Cardiac muscle cell (in vitro differentiated cells and primary cell): ENCODE measurements at regions not wholly inside any gene's neighbourhood (a gene's known extent, or its start where the extent isn't known, plus 50 kb on each side); places are given as distances from the start of the nearest gene placed in this dataset.
"Not testable (repeated sequence)": the region's sequence is repeated elsewhere in the genome, so short reads cannot be mapped to it uniquely, and the experiment has no call there.

Experiments
- DNase-seq, 2 donors: peaks; one replicate each; pipeline versions ENCODE4 v3.0.0 to v3.0.0-alpha.2; 2010 to 2017; ENCODE audit warnings: low read depth in 1 of 2, low spot score in 1 of 2
- H3K27ac ChIP-seq: fragments of 200-600 bp; sonication (generic); 2 replicates; pipeline ENCODE4 v1.5.1; 2016
- H3K27me3 ChIP-seq: fragments of 200-600 bp; sonication (generic); 2 replicates; pipeline ENCODE4 v1.6.0; 2016; ENCODE audit warnings: control low read depth
- H3K36me3 ChIP-seq: fragments of 200-600 bp; sonication (generic); 2 replicates; pipeline ENCODE4 v1.5.1; 2016; ENCODE audit warnings: control low read depth
- H3K4me1 ChIP-seq: fragments of 200-600 bp; sonication (generic); 2 replicates; pipeline ENCODE4 v1.8.1; 2017; ENCODE audit warnings: low read depth, mild to moderate bottlenecking, mixed run types
- H3K4me3 ChIP-seq: fragments of 200-600 bp; sonication (generic); 2 replicates; pipeline ENCODE4 v1.5.1; 2016; ENCODE audit warnings: mild to moderate bottlenecking
- H3K9me3 ChIP-seq: fragments of 200-600 bp; sonication (generic); 2 replicates; pipeline ENCODE4 v1.5.1; 2017; ENCODE audit warnings: low read depth, mild to moderate bottlenecking, control low read depth
- CTCF ChIP-seq: IDR thresholded peaks from 2 replicates; pipeline ENCODE4 v1.5.1; 2012; ENCODE audit warnings: low read depth, mild to moderate bottlenecking, low read length

DNA sequence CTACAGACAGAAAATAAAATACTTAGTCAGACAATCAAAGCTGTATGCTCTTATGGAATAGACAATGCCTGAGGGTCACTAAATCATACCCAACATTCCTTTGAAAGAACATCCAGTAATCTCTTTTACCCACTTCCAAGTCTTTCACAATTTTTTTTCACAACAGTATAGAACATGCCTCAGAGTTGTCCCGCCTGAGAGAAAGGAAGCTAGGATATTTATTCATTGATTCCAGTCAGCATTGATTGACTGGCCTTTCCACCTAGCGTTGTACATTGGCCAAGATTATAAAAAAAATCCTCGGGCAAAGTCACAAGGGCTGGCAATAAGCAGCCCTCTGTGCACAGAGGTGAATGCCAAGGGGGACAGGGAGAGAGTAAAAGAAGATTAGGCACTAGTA is 318.1 kb upstream of the PIK3R1 start:
- no peak overlapping the region for H3K4me3 ChIP-seq
- H3K27ac ChIP-seq: no peak overlapping the region
- H3K4me1 ChIP-seq: no peaks in the 10 kb centered on the region
- no peaks in the 10 kb centered on the region for H3K9me3 ChIP-seq
- no peak for DNase-seq
- no peaks in the 10 kb centered on the region for H3K27me3 ChIP-seq
- no peak for TF ChIP-seq CTCF
- H3K36me3 ChIP-seq: no peaks in the 10 kb centered on the region

- DNase-seq: no peak
- Histone ChIP-seq H3K9me3 (no peaks in the 10 kb centered on the region), H3K27me3 (no peaks in the 10 kb centered on the region), H3K36me3 (no peaks in the 10 kb centered on the region), H3K4me1 (no peaks in the 10 kb centered on the region), H3K27ac (no peak overlapping the region), H3K4me3 (no peak overlapping the region)
- no peak for TF ChIP-seq CTCF
Measured at GRCh38 chr5:67896930-67897313, 318.6 kb upstream of the PIK3R1 start.

- no peak overlapping the region for H3K4me3 ChIP-seq
- DNase-seq: no peak
- H3K36me3 ChIP-seq: no peaks in the 10 kb centered on the region
- H3K27ac ChIP-seq: no peak overlapping the region
- TF ChIP-seq CTCF: no peak
- H3K9me3 ChIP-seq: no peaks in the 10 kb centered on the region
- H3K27me3 ChIP-seq: no peaks in the 10 kb centered on the region
- no peaks in the 10 kb centered on the region for H3K4me1 ChIP-seq
Measured at GRCh38 chr5:67896311-67896929, 319.1 kb upstream of the PIK3R1 start.

DNA sequence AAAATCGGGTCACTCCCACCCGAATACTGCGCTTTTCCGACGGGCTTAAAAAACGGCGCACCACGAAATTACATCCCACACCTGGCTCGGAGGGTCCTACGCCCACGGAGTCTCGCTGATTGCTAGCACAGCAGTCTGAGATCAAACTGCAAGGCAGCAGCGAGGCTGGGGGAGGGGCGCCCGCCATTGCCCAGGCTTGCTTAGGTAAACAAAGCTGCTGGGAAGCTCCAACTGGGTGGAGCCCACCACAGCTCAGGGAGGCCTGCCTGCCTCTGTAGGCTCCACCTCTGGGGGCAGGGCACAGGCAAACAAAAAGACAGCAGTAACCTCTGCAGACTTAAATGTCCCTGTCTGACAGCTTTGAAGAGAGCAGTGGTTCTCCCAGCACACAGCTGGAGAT is 325.7 kb upstream of the PIK3R1 start:
- not testable (repeated sequence) for H3K27me3 ChIP-seq, H3K4me3 ChIP-seq, H3K9me3 ChIP-seq, H3K4me1 ChIP-seq, H3K27ac ChIP-seq, H3K36me3 ChIP-seq, DNase-seq

- peaks cover 3% of the 10 kb centered on the region for H3K9me3 ChIP-seq
- H3K36me3 ChIP-seq: no peaks in the 10 kb centered on the region
- H3K4me1 ChIP-seq: no peaks in the 10 kb centered on the region
- peak in 1 of 2 donors; percentile 58 for DNase-seq
- TF ChIP-seq CTCF: no peak
- no peak overlapping the region for H3K4me3 ChIP-seq
- no peaks in the 10 kb centered on the region for H3K27me3 ChIP-seq
- no peak overlapping the region for H3K27ac ChIP-seq
Measured at GRCh38 chr5:67887748-67888161, 327.8 kb upstream of the PIK3R1 start.

DNA sequence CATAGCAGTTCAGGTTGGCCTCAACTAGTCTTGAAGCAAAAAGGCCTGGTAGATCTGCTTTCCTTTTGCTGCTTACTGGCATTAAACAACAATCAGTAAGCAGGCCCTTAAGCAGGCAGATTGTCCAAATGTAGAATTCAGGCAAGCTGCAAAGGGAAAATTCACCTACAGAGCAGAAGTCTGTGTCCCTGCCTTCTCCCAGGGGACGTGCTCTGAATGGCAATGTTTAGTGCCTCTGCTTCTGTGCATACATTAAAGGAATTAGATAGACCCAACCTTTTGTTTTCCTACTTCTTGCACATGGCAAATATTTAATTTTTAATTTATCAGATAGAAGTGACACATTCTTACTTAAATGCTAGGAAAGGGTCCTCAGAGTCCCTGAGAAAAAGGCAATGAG is 328.8 kb upstream of the PIK3R1 start:
- Histone ChIP-seq H3K4me1 (no peaks in the 10 kb centered on the region), H3K4me3 (no peak overlapping the region), H3K9me3 (peaks cover 3% of the 10 kb centered on the region), H3K36me3 (no peaks in the 10 kb centered on the region), H3K27me3 (no peaks in the 10 kb centered on the region), H3K27ac (no peak overlapping the region)
- TF ChIP-seq CTCF: no peak
- DNase-seq: no peak
